Lower leg skin (tissue), 4 donors: ENCODE measurements at regions not wholly inside any gene's neighbourhood (a gene's known extent, or its start where the extent isn't known, plus 50 kb on each side); places are given as distances from the start of the nearest gene placed in this dataset.

Experiments
- DNase-seq, 2 donors: peaks; one replicate each; pipeline ENCODE4 v3.0.0-alpha.2; 2019; ENCODE audit warnings: low spot score in 2 of 2
- H3K4me3 ChIP-seq: fragments of 200-600 bp; sonication (generic); 2 replicates; pipeline ENCODE4 v1.5.1; 2017; ENCODE audit warnings: mild to moderate bottlenecking, low read depth; ENCODE audit not compliant: poor library complexity, severe bottlenecking
- POLR2A ChIP-seq, 2 donors: fragments of 450-650 bp; IDR thresholded peaks; one replicate each; pipeline ENCODE4 v1.6.1; 2016 to 2017; ENCODE audit warnings: antibody characterized with exemption in 2 of 2, mild to moderate bottlenecking in 1 of 2, moderate library complexity in 1 of 2
- WGBS, 2 donors: methylation state at CpG; one replicate each; pipeline ENCODE4 v1.1.5; 2018; 5-methylcytosine and 5-hydroxymethylcytosine counted together
- intact Hi-C: fragments of 100-400 bp; cut with DNase I; formaldehyde crosslinking; loops from one replicate; pipeline ENCODE4 v1.15.0; 2023; ENCODE audit warnings: low total_unique reads
- TF ChIP-seq, protein P1 (sequence below), 3 donors: fragments of 450-650 bp; IDR thresholded peaks; one replicate each; pipeline ENCODE4 v1.5.1; 2016; ENCODE audit warnings: antibody characterized with exemption in 3 of 3, mild to moderate bottlenecking in 3 of 3, moderate library complexity in 2 of 3

DNA sequence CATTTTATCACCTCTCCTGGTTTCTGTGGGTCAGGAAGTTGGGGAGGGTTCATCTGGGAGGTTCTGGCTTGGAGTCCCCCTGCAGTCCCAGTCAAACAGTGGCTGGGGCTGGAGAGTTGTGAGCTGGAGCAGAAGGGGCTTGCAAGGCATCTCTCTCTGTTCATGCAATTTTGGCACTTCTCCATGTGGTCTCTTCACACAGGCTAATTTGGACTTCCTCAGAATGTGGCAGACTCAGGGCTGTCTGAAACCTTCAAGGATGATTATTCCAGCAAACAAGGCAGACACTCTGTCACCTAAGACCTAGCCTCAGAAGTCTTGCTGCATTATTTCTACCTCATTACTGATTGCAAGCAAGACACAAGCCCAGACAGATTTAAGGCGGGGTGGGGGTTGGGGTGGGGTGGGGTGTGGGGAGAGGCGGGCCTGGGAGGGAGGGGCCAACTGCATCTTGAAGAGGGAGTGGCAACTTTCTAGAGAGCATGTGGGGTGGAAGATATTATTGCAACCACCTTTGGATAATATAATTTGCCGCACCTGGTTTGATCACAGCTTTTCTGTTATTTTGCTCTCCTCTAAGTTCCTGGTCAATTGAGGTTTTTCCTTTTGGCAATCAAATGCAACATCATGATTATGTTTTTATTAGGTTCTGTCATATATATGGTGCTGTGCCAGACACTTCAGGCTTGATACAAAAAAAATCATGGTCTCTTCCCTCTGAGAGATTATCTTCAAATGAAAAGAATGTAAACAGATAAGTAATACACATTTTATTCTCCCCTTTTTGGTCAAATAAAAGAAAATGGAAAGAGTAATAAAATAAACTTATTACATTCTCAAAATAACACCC, 799.5 kb downstream of the RPA4 start:
- DNase-seq: no peak
- H3K4me3 ChIP-seq: no peak overlapping the region
- TF ChIP-seq, protein P1, sequence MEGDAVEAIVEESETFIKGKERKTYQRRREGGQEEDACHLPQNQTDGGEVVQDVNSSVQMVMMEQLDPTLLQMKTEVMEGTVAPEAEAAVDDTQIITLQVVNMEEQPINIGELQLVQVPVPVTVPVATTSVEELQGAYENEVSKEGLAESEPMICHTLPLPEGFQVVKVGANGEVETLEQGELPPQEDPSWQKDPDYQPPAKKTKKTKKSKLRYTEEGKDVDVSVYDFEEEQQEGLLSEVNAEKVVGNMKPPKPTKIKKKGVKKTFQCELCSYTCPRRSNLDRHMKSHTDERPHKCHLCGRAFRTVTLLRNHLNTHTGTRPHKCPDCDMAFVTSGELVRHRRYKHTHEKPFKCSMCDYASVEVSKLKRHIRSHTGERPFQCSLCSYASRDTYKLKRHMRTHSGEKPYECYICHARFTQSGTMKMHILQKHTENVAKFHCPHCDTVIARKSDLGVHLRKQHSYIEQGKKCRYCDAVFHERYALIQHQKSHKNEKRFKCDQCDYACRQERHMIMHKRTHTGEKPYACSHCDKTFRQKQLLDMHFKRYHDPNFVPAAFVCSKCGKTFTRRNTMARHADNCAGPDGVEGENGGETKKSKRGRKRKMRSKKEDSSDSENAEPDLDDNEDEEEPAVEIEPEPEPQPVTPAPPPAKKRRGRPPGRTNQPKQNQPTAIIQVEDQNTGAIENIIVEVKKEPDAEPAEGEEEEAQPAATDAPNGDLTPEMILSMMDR (IDR thresholded peaks at IDR 0.05): no peak
- no peak for TF ChIP-seq POLR2A (IDR thresholded peaks at IDR 0.05)
- intact Hi-C loops: no loop called here
- 56 to 68% methylated on average over 3 of the region's 3 CpGs for WGBS, 2 donors

DNA sequence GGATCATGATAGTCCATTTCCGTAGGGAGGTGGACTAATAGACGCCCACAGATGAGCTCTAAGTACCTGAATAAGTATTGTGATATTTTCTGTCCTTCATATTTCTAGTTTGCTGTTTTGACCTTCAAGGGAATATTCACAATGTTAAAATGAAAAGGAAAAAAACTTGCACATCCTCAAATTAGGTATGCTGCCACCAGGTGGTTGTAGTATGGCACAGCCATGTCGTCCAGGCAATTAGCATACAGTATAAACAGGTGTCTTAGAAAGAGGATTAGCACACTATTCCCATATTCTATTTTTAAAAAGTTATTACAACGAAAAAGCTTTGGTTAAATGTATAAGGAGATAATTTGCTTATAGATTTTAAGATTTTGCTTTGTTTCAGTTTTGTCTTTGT, 802.0 kb downstream of the RPA4 start:
- no peak for DNase-seq
- WGBS, 2 donors: 55 to 71% methylated on average over 4 of the region's 4 CpGs
- intact Hi-C loops: no loop called here
- TF ChIP-seq POLR2A (IDR thresholded peaks at IDR 0.05): no peak
- TF ChIP-seq, protein P1 (IDR thresholded peaks at IDR 0.05): no peak
- no peak overlapping the region for H3K4me3 ChIP-seq

DNA sequence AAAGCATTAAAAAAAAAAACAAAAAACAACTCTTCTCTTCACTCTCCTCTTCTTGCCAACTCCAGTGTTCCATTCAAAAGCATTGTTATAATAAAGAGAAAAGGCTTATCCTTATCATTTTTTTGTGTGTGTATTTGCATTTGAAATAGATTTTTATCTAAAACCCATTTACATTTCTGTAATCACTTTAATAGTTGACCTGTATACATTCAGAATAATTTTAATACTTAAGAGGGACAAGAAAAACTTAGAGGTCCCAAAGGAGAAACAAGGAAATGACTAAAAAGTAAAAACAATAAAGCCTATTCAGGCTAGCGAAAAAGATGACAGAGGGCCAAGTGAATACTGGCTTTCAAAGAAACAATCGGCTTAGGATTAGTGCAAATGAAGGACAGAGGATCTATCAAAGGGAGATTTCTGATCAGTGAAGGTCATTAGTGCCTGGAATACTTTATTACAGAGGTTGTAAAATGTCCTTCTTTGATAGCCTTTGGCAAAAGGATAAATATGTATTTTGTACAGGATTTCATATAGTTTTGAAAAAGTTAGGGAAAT, 808.3 kb downstream of the RPA4 start:
- 56 to 67% methylated on average over 2 of the region's 2 CpGs for WGBS, 2 donors
- TF ChIP-seq POLR2A (IDR thresholded peaks at IDR 0.05): no peak
- TF ChIP-seq, protein P1 (IDR thresholded peaks at IDR 0.05): no peak
- no peak overlapping the region for H3K4me3 ChIP-seq
- no peak for DNase-seq
- intact Hi-C loops: no loop called here

DNA sequence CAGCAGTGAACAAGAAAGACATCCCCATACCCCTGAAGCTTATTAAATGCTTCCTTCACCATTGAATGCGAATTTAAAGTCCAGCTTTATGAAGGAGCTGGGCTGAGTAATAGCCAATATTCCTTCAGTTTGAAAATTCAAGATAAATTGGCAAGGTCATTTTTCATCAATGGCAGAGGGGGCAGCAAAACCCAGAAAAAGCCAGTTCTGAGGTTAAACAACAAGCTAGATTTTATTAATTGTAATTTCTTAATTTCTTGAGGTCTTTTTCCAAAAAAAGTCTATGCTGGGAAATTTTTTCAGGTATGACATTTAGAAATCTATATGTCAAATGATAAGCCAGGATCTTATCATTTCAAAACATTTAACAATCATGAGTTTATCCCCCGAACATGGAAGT, 808.9 kb downstream of the RPA4 start:
- DNase-seq: no peak
- WGBS, 2 donors: 60 to 94% methylated on average over 2 of the region's 2 CpGs
- TF ChIP-seq, protein P1 (IDR thresholded peaks at IDR 0.05): no peak
- no peak for TF ChIP-seq POLR2A (IDR thresholded peaks at IDR 0.05)
- no peak overlapping the region for H3K4me3 ChIP-seq
- intact Hi-C loops: no loop called here

DNA sequence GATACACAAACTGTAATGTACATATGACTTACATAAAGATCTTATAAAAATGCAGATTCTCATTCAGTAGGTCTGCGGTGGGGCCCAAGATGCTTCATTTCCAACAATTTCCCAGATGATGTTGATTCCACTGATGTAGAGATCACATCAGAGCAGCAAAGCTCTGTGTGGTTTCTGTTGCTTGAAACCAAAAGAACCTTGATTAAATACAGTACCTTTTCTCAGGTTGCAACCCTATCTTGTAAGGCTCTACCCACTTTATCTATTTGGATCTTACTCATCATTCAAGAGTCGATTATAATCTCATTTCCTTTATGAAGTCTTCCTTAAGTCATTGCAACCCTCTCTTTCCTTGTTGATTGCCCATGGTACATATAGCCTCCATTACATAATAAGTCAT, 816.8 kb downstream of the RPA4 start:
- WGBS, 2 donors: 86 to 87% methylated on average over 2 of the region's 2 CpGs
- intact Hi-C loops: no loop called here

More for the DNA sequence above, 816.8 kb downstream of the RPA4 start:
- H3K4me3 ChIP-seq: no peak overlapping the region
- TF ChIP-seq, protein P1 (IDR thresholded peaks at IDR 0.05): no peak
- TF ChIP-seq POLR2A (IDR thresholded peaks at IDR 0.05): no peak
- DNase-seq: no peak
